ENCODE measurements at regions not wholly inside any gene's neighbourhood (a gene's known extent, or its start where the extent isn't known, plus 50 kb on each side); places are given as distances from the start of the nearest gene placed in this dataset.

DNA sequence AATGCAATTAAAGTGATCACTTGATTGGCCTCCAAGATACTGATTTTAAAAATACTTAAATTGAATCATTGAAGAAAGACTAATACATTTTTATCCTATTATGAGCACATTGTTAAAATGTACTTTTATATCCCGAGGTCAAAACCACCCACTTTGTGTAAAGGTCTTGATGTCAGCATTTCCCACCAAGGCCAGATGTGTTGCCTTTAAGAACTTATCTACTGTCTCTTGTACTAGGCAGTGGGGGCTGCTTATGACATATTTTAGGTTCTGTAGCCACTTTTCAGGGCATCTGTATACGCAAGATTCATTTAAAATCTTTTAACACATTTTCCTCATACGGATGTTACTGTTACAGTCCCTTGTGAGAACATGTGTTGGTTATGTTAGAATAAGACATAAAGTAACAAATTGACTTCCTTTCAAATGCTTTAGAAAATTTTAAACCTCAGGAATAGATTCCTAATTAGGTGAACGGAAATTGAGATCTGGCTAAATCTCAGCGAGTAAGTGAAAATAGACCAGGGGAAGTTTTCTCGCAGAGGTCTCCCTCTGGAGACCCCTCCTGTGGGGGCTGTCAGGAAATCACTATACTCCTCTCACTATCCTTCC lies 456.2 kb downstream of the ADAMTS20 start:
- DNase-seq (ENCODE audit: low read depth): no peak

DNA sequence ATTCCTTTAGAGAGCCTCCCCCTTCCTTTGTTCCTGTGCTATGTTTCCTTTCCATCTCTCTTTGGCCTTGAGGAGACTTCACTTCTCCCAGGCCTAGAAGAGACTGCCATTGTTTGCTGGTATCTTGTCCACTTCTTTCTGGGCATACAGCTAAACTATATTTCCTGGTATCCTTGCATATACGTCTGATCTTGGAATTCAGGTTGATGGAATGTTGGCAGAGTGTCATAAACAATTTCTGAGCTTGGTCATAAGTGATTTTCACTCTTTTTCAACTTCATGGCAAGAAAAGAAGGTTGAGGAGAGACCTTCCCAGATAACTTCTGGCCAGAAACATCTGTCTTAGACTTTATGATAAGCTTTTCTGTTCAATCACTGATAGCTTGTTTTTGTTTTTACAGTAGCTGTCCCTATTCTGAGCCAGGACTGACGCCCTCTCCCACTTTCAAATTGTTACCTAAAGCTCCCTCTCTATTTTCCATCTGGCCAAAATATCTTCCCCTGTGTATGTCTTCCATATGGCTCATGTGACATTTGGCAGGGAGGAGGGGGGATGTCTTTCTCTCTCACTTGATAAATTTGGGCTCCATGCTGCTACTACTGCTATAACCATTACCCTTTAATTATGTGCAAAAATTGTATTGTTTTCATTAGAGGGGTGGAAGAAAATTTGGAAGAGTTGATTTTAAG lies 457.0 kb downstream of the ADAMTS20 start:
- DNase-seq (ENCODE audit: low read depth): no peak

- DNase-seq (ENCODE audit: low read depth): no peak
Observed at GRCh38 chr12:43090981-43091380, 461.0 kb downstream of the ADAMTS20 start.

- DNase-seq (ENCODE audit: low read depth): no peak
Observed at GRCh38 chr12:43087195-43088091, 464.6 kb downstream of the ADAMTS20 start.

GRCh38 chr12:43079476-43079875 lies 472.5 kb downstream of the ADAMTS20 start:
- no peak for DNase-seq (ENCODE audit: low read depth)

DNA sequence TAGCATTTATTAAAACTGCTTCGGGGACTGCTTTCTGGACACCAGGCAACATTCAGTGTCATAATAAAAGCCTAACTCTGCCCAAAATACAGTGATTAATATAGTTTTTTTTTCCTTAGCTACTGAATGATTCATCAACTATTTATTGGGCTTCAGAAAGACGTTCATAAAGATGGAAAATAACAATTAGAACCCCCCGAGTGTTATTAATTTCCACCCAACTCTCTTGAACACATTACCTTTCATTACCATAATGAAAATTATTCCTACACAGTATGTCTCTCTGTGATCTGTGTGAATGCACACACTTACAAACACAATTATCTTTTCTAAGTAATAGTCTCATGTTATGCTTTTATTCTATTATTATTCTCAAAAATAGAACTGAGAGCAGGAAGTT lies 473.0 kb downstream of the ADAMTS20 start:
- DNase-seq (ENCODE audit: low read depth): no peak

- DNase-seq (ENCODE audit: low read depth): no peak
Observed at GRCh38 chr12:43072431-43072830, 479.6 kb downstream of the ADAMTS20 start.

- no peak for DNase-seq (ENCODE audit: low read depth)
Observed at GRCh38 chr12:43069768-43070221, 480.2 kb upstream of the PRICKLE1 start.

GRCh38 chr12:43066471-43066870 lies 476.9 kb upstream of the PRICKLE1 start:
- DNase-seq (ENCODE audit: low read depth): no peak

DNA sequence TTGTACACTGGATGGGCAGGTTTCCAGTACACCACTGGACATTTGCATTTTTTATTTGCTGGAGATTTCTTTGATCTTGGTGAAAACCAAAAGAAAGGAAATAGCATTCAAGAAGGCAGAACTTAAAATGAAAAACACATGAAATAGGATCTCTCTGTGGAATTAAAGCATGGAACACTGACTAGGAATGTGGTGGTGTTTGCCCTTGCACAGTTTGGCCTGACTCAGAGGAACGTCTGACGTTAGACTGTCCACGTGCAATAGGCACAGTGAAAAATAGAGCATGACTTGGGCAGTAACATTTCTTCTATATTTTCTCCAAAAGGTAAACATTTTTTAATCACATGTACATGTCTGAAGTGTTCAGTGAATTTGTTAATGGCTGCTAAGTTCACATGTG lies 474.1 kb upstream of the PRICKLE1 start:
- DNase-seq (ENCODE audit: low read depth): peak; percentile 19

DNA sequence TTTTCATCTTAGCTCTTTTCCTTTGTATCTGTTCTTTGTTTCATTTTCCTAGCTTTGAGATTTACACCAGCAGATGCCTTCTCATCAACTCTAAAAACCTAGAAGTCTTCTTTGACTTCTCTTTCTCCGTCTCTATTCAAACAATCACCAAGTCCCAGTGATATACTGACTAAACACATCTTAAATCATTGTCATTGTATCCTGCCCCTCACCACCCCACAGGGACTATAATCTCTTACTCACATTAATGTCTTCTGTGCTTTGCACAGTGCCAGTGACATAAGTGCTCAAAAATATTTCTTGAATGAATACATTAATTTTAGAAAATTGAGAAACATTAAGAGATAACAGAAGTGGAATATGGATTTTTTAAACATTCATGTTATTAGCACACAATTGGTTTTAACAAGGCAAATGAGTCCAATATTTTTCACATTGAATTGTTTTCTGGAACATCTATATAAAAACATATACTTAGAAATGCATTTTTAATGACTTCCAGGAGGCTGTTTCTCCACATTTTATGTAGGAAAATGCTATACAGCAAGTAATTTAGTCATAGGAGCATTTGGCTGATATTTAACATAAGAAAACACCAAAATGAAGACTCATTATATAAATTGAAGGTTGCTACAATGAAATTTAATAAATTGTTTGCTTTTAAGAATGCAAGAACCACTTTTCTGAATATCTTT lies 472.8 kb upstream of the PRICKLE1 start:
- DNase-seq (ENCODE audit: low read depth): no peak

DNA sequence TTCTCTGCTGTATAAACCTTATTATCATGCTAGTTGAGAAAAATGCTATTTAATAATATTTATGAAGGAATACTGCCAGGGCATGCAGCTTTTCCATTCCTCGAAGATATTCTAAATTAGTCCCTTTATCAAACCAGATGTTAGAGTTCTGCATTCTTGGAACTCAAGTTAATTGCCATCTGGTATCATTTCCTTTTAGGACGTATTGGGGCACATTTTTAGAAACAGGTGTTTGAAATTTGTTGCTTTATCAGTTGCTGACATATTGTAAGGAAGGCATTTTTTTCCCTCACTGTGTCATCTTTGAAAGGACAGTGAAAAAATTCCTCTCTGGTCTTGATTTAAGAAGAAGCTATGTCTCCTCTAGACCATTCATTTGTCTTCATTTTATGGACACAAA lies 471.2 kb upstream of the PRICKLE1 start:
- no peak for DNase-seq (ENCODE audit: low read depth)

GRCh38 chr12:43058616-43059015 lies 469.1 kb upstream of the PRICKLE1 start:
- DNase-seq (ENCODE audit: low read depth): no peak

DNA sequence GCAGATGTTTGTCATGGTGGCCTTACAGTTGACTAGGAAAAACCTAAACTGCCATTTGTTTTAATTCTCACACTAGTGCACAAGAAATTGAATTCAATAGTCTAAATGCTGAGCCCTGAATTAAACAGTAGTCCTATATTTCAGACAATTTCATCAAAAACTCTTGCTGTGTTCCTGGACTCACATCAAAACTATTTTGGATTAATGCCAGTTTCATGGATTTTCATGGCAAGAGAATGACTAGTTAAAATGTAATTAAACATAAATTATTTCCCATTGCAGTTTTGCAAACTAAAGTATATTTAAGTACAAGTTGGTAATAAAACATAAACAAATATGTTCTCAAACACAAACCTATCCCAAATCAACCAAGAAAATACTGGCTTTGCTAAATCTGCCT lies 468.0 kb upstream of the PRICKLE1 start:
- no peak for DNase-seq (ENCODE audit: low read depth)

DNA sequence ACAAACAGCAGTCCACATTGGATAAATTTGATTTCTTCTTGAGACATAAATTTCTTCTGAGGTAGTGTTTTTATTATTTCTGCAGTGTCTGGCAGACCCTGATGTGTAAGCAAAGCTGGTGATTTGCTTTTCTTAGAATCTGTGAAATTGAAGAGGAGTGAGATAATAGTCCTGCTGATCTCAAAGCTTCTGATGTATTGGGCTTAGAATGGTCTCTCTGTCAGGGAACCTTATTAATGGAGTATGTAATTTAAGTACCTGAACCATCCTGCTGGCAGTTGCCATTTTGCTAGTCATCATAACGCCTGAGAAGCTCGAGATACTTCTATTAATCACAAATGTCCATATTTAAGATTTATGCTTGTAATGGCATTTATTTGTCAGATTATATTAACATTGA lies 464.5 kb upstream of the PRICKLE1 start:
- DNase-seq (ENCODE audit: low read depth): no peak

DNA sequence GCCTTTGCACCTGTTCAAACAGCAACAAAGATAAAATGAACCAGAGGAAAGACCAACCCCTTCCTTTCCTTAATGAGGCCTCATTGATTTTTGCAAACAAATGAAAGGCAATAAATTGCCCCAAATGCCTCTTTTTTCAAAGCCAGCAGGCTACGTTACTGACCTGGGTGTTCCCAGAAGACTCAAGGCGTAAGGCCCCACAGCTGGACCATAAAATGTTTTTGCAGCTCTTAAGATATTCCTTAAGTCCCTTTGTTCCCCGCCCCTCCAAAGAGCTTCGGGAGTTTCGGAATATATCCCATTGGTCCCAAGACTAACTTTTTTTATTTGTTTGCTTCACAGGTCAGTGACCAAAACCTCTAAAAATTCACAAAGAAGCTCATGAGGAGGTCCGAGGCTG lies 462.9 kb upstream of the PRICKLE1 start:
- DNase-seq (ENCODE audit: low read depth): no peak

GRCh38 chr12:43044241-43044640 lies 454.7 kb upstream of the PRICKLE1 start:
- no peak for DNase-seq (ENCODE audit: low read depth)

GRCh38 chr12:43038991-43039390 lies 449.4 kb upstream of the PRICKLE1 start:
- no peak for DNase-seq (ENCODE audit: low read depth)

- DNase-seq (ENCODE audit: low read depth): peak; percentile 7
Observed at GRCh38 chr12:43029971-43030370, 440.4 kb upstream of the PRICKLE1 start.

DNA sequence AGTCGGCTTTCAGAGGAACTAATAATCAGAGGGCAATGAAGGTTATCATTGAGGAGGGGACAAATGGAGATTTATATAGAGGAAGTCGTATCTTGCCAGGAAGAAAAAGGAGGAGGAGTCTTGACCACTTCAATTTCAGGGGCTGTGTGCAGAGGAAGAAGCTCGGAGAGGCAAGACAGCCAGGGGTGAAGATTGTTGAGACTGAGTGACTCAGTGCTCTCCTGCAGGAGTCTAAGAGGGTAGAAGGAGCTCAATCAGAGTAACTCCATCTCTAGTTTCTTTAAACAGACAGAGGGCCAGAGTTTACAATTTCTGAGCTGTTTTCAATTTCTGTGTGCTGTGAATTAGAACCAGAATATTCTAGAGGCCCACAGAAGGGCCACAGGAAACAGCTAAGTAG lies 439.3 kb upstream of the PRICKLE1 start:
- no peak for DNase-seq (ENCODE audit: low read depth)

DNA sequence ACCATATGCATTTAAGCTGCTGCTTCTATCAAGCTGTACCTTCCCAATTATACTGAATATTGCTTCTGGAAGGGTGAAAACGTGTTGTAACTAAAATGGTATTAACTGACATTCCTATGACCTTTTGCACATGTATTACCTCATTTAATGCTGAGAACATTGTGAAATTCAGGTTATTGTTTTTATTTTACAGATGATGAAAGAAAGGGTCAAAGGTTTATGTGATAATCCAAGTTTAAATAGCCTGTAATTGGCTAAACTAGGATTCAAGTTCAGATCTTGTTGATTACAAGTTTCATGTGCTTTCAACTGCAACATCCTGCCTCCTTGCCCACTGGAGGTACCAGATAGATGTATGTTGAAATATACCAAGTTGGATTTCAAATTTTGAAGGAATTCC lies 433.3 kb upstream of the PRICKLE1 start:
- no peak for DNase-seq (ENCODE audit: low read depth)

DNA sequence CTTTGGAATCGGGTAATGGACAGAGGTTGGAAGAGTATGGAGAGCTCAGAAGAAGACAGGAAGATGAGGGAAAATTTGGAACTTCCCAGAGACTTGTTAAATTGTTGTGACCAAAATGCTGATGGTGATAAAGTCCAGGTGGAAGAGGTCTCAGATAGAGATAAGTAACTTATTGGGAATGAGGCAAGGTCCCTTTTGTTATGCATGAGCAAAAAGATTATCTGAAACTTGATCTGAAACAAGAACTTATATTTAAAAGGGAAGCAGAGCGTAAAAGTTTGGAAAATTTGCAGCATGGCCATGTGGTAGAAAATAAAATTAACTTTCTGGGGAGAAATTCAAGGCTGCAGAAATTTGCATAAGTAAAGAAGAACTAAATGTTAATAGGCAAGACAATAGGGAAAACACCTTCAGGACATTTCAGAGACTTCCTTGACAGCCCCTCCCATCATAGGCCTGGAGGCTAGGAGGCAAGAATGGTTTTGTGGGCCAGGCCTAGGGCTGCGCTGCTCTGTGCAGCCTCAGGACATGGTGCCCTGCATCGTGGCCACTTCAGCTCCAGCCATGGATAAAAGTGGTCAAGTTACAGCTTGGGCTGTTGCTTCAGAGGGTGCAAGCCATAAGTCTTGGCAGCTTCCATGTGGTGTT lies 425.7 kb upstream of the PRICKLE1 start:
- DNase-seq (ENCODE audit: low read depth): no peak
